Spleen (tissue), 7 donors: ENCODE measurements at regions not wholly inside any gene's neighbourhood (a gene's known extent, or its start where the extent isn't known, plus 50 kb on each side); places are given as distances from the start of the nearest gene placed in this dataset.

Source experiments
- CTCF ChIP-seq, 11 experiments: fragments of 200-600 bp in 7 of 11; fragments of 450-650 bp in 4 of 11; sonication (generic) in 4 of 11; IDR thresholded peaks in 8 of 11; conservative IDR thresholded peaks in 3 of 11; 1 replicate in 7 of 11; 2 replicates in 4 of 11; pipeline versions ENCODE4 v1.4.0 to v1.8.0; 2016 to 2021; ENCODE audit warnings: antibody characterized with exemption in 11 of 11, inconsistent platforms in 4 of 11, mild to moderate bottlenecking in 1 of 11
- POLR2A ChIP-seq, 3 donors: fragments of 450-650 bp; IDR thresholded peaks; one replicate each; pipeline ENCODE4 v1.5.1; 2017; ENCODE audit warnings: antibody characterized with exemption in 3 of 3, mild to moderate bottlenecking in 1 of 3
- donor health status: DM: no; HTN: no; CAD: no; lungs with moderate emphysema.
- donor health status: DM: no; HTN: no; CAD: no.
- donor health status: DM: no; HTN: no; CAD: no.

- no peak for TF ChIP-seq CTCF (IDR thresholded peaks at IDR 0.05 in 8 of 11, conservative IDR thresholded peaks at IDR 0.05 in 3 of 11)
- no peak for TF ChIP-seq POLR2A (IDR thresholded peaks at IDR 0.05)
These were observed 381.3 kb downstream of the GPD2 start for GRCh38 chr2:156817430-156817829.
